WI38 (cell line): ENCODE measurements at regions not wholly inside any gene's neighbourhood (a gene's known extent, or its start where the extent isn't known, plus 50 kb on each side); places are given as distances from the start of the nearest gene placed in this dataset.
"Not testable (repeated sequence)": the region's sequence is repeated elsewhere in the genome, so short reads cannot be mapped to it uniquely, and the experiment has no call there.

ENCODE experiments used
- H3K4me3 ChIP-seq: 2 replicates; pipeline ENCODE4 v1.5.1; 2011; ENCODE audit warnings: low read depth, mild to moderate bottlenecking, control low read depth, low read length
- CTCF ChIP-seq: IDR thresholded peaks from 2 replicates; pipeline ENCODE4 v1.5.1; 2012; ENCODE audit warnings: low read depth, mild to moderate bottlenecking, control low read depth, low read length

GRCh38 chr1:171397851-171398469 lies 84.0 kb downstream of the FMO4 start:
- no peak for TF ChIP-seq CTCF
- H3K4me3 ChIP-seq = no peak overlapping the region

GRCh38 chr1:171403393-171403792 lies 81.9 kb upstream of the PRRC2C start:
- no peak overlapping the region for H3K4me3 ChIP-seq
- TF ChIP-seq CTCF = no peak

- H3K4me3 ChIP-seq = no peak overlapping the region
- TF ChIP-seq CTCF = no peak
These were observed 80.0 kb upstream of the PRRC2C start for GRCh38 chr1:171405391-171405714.

GRCh38 chr1:171413557-171413956 lies 71.8 kb upstream of the PRRC2C start:
- not testable (repeated sequence) for H3K4me3 ChIP-seq

- no peak for TF ChIP-seq CTCF
- H3K4me3 ChIP-seq = no peak overlapping the region
These were observed 66.8 kb upstream of the PRRC2C start for GRCh38 chr1:171418546-171418945.

GRCh38 chr1:171420810-171421209 lies 64.5 kb upstream of the PRRC2C start:
- no peak for TF ChIP-seq CTCF
- H3K4me3 ChIP-seq = no peak overlapping the region

GRCh38 chr1:171421413-171422020 lies 63.8 kb upstream of the PRRC2C start:
- no peak for TF ChIP-seq CTCF

GRCh38 chr1:171422511-171422910 lies 62.8 kb upstream of the PRRC2C start:
- no peak overlapping the region for H3K4me3 ChIP-seq
- TF ChIP-seq CTCF = no peak

More at GRCh38 chr1:171421413-171422020, 63.8 kb upstream of the PRRC2C start:
- no peak overlapping the region for H3K4me3 ChIP-seq
